ENCODE measurements at regions not wholly inside any gene's neighbourhood (a gene's known extent, or its start where the extent isn't known, plus 50 kb on each side); places are given as distances from the start of the nearest gene placed in this dataset.

DNA sequence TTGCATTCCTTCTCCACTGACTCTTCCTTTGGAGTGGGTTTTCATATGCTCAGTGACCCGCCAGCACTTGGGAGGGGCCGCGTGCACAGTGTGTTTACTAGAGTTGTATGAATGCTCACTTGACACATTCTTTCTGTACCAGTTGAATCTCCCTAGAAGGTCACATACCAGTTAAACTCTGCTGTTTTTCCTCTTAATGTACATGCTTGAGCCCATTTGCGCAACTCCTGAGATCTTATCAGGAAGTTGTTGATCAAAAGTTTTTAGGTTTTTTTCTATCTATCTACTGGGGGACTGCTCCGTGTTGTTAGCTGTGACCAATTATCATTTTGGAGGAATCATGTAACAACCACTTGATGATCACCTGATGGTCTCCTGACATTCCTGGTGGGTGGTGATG, 392.7 kb downstream of the CDH9 start:
- no peak for TF ChIP-seq POLR2A (IDR thresholded peaks at IDR 0.05)
- no peak for TF ChIP-seq CTCF (IDR thresholded peaks at IDR 0.05)
- TF ChIP-seq EP300 (IDR thresholded peaks at IDR 0.05): no peak
- no peak for TF ChIP-seq POLR2AphosphoS5 (IDR thresholded peaks at IDR 0.05)

Measured in sigmoid colon (tissue), 4 donors.